ENCODE measurements at regions not wholly inside any gene's neighbourhood (a gene's known extent, or its start where the extent isn't known, plus 50 kb on each side); places are given as distances from the start of the nearest gene placed in this dataset.
A peak's percentile ranks its signal among the peaks of the same experiment; 100 is the strongest.

- DNase-seq = no peak
Measured at GRCh38 chr13:30359991-30360390, 52.6 kb upstream of the KATNAL1 start.

GRCh38 chr13:30360586-30360985 lies 53.2 kb upstream of the KATNAL1 start:
- no peak for DNase-seq

- DNase-seq = no peak
Measured at GRCh38 chr13:30362005-30362788, 54.8 kb upstream of the KATNAL1 start.

- DNase-seq = no peak
Measured at GRCh38 chr13:30362869-30363268, 55.5 kb upstream of the KATNAL1 start.

DNA sequence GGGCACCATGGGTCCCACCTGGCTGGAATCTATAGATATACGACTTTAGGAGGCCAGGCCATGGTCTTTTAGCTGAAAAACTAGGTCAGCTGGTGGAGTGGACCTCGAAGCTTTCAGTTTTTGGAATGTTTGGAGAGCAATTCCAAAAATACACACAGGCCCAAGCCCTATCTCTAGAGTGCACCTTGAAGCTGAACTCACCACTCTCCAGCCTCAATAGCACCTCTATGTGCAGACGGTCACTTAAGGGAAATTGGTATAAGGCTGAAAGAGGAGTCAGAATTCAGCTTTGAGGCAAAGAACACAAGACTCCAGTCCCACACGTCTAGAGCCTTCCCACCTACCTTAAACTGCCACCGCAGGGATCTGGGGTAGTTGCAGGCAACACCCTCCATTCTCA lies 56.4 kb upstream of the KATNAL1 start:
- no peak for DNase-seq

GRCh38 chr13:30364133-30364532 lies 56.8 kb upstream of the KATNAL1 start:
- no peak for DNase-seq

DNA sequence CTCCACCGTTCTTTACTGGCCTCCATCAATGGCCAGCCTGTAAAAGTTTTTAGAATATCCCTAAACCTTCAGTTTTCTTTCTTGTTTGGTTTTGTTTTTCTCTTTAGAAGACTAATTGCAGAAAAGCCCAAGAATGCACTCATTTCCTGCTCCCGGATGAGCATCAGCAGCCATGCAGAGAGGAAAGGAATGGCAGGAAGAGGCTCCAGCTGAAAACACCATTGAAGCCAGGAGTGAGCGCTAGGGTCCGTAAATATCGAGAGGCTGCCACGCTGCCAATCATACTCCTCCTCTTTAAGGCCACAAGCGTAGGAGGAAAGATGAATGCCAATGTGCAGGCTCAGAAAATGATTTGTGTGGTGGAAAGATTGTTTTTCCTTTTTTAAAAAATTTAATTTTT lies 57.4 kb upstream of the UBE2L5 start:
- DNase-seq = no peak

- DNase-seq = no peak
Measured at GRCh38 chr13:30366088-30366487, 56.2 kb upstream of the UBE2L5 start.

DNA sequence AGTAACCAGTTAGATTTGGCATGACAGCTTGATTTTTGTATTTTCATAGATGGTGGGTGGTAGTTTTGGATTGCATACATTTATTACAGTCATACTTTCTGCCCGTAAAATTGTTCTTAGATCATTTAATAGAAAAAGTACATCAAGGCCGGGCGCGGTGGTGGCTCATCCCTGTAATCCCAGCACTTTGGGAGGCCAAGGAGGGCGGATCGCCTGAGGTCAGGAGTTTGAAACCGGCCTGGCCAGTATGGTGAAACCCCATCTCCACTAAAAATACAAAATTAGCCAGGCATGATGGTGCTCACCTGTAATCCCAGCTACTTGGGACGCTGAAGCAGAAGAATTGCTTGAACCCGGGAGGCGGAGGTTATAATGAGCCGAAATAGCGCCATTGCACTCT lies 55.0 kb upstream of the UBE2L5 start:
- no peak for DNase-seq

- no peak for DNase-seq
Measured at GRCh38 chr13:30370146-30370545, 52.1 kb upstream of the UBE2L5 start.

DNA sequence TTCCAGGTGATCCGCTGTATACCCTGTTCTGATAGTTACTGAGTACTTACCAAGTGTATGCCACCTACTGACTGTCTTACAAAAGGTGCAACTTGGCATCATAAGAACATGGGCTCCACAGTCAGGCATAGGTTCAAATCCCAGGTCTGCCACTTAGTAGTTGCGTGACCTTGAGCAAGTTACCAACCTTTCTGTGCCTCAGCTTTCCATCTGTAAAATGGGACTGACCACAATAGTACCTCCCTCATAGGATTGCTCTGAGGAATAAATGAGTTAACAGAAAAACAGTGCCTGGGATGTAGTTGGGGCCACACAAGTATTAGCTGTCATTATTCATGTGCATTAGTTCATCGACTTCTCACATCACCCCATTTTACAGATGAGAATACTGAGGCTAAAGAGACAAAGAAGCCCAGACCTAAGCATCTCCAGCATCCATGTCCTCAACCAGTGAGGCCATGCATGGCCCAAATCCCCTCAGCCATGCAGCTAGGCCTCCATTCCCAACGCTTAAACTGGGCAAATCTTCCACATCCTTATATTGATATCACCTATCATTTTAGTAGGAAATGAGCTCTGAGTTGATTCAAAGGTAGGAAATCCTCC lies 51.3 kb upstream of the UBE2L5 start:
- no peak for DNase-seq

DNA sequence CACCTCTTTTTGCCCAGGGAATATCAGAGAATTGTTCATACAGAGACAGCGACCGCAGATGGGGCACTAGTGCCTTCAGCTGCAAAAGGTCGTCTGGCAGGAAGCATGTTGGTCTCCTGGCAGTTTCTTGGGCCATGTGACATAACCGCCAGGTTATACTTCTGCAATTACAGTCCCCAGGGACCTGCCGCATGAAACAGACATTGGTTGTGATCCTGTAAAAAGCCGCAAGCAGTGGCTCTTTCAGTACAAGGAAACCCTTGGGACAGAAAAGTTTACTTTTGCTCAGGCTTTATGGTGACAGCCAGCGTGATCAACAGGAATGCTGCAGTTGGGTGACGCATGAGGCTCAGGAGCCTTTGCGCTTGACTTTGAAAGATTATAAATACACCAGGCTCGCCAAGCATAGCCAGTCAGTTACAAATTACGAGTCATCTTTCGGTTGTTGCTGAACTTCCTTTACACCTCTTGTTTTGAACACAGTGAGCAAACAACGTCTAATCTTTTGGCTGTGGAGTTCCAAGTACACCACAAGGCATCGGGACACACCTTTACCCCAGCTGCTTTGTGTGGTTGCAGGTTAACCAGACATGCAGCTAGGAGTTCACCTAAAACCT lies 50.5 kb upstream of the UBE2L5 start:
- peak; percentile 69 to 84 for DNase-seq

Data from NCI-H526 (cell line).